Adrenal gland (tissue), 5 donors: ENCODE measurements at regions not wholly inside any gene's neighbourhood (a gene's known extent, or its start where the extent isn't known, plus 50 kb on each side); places are given as distances from the start of the nearest gene placed in this dataset.

Experiments used
- POLR2A ChIP-seq, 2 donors: fragments of 450-650 bp; IDR thresholded peaks; one replicate each; pipeline ENCODE4 v1.6.1; 2017; ENCODE audit warnings: antibody characterized with exemption in 2 of 2, mild to moderate bottlenecking in 2 of 2, moderate library complexity in 1 of 2
- TF ChIP-seq, protein P1 (sequence below), 6 experiments: fragments of 450-650 bp in 4 of 6; fragments of 200-600 bp in 2 of 6; sonication (generic) in 1 of 6; IDR thresholded peaks; 1 replicate in 5 of 6; 2 replicates in 1 of 6; pipeline versions ENCODE4 v1.5.1 to v1.8.0; 2016 to 2021; ENCODE audit warnings: antibody characterized with exemption in 6 of 6, mild to moderate bottlenecking in 2 of 6, moderate library complexity in 1 of 6
- donor health status: DM: no; HTN: no; CAD: no.

DNA sequence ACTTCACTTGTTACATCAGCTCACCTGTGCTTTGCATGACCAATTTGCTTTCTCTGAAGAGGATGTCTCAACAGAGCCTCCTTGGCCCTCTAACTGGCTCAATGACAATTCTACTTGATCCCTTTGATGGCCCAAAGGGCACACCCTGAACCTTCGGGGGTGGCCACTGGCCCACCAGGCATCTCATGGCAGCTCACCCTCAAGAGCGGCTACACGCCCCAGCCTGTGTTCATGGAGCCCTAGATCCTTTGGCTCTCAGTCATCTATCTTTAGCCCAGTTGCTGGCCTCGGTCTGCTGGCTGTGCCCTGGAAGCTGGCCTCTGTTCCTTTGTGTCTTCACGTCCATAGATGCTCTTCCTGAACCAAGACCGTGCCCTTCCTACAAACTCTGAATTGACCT, 476.7 kb downstream of the NPHP4 start:
- TF ChIP-seq, protein P1, sequence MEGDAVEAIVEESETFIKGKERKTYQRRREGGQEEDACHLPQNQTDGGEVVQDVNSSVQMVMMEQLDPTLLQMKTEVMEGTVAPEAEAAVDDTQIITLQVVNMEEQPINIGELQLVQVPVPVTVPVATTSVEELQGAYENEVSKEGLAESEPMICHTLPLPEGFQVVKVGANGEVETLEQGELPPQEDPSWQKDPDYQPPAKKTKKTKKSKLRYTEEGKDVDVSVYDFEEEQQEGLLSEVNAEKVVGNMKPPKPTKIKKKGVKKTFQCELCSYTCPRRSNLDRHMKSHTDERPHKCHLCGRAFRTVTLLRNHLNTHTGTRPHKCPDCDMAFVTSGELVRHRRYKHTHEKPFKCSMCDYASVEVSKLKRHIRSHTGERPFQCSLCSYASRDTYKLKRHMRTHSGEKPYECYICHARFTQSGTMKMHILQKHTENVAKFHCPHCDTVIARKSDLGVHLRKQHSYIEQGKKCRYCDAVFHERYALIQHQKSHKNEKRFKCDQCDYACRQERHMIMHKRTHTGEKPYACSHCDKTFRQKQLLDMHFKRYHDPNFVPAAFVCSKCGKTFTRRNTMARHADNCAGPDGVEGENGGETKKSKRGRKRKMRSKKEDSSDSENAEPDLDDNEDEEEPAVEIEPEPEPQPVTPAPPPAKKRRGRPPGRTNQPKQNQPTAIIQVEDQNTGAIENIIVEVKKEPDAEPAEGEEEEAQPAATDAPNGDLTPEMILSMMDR (IDR thresholded peaks at IDR 0.05), result no peak
- TF ChIP-seq POLR2A (IDR thresholded peaks at IDR 0.05), result no peak
